GDM1 (cell line): ENCODE measurements at regions not wholly inside any gene's neighbourhood (a gene's known extent, or its start where the extent isn't known, plus 50 kb on each side); places are given as distances from the start of the nearest gene placed in this dataset.

Experiments used
- DNase-seq: peaks from one replicate; lab custom pipeline; 2025; lab: John Stamatoyannopoulos, UW

DNA sequence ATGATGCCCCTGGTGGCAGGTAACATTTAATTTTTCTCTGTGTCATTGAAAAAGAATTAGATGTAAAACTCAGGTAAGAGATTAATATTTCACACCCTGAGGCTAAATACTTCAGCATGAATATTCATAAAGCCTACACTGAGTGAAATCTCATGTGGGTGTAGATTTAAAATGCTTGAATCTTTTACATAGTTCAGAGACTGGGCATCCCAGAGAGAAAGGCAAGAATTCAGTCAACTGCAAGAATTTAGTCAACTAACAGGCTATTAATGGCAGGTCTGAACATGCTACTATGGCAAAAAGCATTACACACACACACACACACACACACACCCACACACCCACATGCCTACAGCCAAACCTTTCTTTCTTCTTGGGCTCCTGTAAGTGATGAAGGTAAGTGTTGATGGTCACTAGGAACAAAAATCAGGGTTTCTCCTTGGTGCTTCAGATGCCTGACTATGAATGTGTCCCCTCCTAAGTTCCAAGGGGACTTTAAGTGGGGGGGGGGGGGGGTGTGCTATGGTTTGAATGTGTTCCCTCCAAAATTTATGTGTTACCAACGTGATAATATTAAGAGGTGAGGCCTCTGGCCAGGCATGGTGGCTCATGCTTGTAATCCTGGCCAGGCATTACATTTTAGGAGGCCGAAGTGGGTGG lies 63.7 kb upstream of the PSMD7 start:
- DNase-seq = no peak

DNA sequence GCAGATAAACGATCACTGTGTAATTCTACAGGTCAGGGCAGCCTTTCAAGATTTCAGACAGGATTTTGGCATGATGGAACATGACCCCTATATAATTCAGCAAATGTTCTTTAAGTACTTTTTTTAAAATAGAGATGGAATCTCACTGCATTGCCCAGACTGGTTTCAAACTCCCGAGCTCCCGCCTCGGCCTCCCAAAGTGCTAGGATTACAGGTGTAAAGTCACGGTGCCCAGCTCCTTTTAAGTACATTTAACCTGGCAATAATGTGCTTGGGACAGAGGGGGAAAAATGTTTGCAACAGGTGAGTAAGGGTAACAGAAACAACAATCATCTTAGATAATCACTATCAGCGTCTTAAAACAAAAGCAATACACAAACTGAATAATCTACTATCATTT lies 66.5 kb upstream of the PSMD7 start:
- no peak for DNase-seq

DNA sequence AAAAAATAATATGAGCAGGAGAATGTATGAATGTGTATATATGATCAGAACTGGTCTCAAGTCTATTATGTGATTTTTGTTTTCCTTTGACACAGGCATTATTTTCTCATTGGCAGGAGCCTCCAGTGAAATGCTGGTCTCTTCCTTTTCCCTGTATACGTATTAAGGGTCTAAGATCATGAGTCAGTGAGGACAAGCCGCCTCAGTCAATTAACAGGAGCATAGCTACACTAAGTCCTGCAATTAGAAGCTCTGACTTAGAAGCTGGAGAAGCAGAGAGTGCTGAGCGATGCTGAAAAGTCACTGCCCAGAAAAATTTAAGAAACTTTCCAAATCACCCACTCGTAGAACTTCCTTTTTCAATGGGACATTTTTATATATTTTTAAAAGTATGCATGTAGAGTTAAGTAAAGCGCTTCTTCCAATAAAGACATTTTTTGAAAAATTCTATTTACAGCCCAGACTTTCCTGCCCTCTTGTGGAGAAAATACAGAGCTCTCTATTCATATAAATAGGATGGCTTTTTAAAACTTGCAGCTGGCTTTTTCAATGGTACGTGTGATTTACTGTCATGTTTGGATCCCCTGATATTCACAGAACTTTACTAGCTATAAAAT lies 70.2 kb upstream of the PSMD7 start:
- no peak for DNase-seq

DNA sequence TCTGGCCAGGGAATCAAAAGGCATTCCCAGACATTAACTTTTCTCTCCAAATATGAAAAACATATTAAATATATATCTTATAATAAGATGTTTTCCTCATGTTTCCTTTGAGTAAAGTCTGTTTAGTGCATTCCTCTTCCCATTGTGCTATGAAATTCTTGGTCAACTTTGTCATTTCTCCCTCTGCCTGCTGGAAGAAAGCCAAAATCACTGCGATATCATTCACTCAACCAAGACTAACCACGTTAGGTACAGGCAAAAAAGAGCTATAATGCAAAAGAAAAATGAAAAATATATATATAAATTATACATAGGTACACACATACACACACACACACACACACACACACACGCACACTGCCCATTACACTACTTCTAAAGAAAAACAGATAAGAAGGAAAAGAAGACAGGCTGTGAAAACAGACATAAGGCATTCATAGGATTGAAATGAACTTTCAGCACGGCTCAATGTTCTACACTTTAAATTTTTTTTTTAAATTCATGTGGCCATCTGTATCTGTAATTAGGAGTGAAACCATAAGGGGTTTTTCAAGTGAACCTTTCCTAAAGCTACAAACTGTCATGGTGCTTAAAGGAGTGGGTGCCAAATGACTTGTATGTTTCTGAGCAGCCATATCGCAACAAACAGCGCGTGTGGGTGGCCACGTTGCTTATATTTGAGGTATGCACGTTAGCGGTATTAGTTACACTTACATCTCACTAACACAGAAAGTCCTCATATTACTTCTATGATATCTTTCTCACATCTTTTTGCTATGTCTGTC lies 71.6 kb upstream of the PSMD7 start:
- no peak for DNase-seq

DNA sequence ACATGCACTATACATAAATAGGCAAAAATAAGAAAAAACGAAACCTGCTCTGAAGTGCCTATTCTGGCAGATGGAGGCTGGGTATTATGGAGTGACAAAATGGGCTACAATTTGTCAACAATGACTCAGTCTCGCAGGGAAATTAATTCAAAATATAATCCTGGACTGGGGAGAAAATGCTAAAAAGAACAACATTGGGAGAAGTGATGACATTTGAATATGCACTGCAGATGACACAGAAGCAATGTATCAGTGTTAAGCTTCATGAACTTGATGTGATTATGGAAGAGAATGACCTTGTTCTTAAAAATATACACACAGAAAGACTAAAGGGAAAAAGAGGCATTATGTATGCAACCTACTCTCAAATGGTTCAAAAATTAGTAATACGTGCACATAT lies 74.8 kb upstream of the PSMD7 start:
- no peak for DNase-seq

DNA sequence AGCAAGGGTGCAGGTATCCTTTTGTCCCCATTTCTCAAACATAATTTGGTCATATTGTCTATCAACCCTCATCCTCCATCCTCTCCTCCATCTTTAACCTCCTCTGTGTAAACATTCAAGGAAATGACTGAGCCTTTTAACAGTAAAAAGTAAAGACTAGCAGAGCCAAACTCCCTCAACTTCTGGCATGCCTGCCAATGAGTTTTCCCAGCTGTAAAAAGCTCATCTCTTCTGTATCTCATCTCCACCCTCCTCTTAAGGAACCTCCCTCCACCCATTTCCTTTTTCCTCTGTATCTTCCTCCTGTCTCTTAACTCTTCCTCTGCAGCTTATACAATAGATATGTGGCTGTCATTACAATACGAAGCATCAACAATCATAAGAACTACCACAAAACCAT lies 76.9 kb upstream of the PSMD7 start:
- DNase-seq = no peak

DNA sequence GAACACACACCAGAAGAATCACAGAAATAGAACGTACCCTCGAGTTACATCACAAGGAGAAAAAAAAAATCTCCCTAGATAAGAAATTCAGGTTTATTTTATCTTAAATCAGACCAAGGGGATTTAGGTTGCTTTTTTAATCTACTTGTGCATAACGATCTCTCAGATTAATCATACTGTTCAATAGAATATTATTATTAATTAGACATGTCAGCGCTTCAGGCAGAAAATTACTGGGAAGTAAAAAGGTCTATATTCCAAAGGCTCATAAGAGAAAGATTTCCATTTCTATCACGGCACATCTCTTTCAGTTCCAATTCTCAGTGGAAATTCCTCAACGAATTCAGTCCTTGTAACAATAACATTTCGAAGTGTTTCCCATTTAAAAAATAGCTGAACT lies 77.7 kb upstream of the PSMD7 start:
- DNase-seq = no peak

DNA sequence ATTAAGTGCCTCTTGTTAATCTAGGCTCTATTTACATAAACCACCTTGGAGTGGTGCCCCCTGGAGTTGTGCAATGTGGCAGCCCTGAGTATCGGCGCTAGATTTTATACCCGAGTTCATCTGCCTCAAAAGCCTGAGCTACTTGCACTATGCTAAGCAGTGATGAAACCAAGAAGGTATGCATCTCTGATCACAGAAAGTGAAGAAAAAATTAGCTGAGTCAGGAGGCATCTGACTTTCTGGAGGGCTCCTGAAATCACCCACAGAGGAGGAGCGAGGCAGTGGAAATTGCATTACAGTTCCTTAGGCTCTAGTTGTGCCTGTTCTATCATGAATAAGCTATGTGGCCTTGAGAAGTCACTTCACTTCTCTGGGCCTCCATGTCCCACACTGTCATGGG lies 80.3 kb upstream of the PSMD7 start:
- DNase-seq = no peak

DNA sequence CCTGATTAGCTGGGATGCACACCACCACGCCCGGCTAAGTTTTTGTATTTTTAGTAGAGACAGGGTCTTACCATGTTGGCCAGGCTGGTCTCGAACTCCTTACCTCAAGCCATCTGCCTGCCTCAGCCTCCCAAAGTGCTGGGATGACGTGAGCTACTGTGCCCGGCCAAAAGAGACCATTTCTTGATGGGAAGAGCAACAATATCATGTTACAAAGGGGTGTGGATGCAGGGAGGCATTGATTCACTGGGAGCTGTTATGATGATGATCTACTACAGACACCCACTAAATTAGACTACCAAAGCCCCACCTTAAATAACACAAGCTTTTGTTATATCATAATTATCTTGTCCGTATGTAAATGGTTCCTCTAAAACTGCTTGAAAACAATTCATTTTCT lies 81.4 kb upstream of the PSMD7 start:
- no peak for DNase-seq

DNA sequence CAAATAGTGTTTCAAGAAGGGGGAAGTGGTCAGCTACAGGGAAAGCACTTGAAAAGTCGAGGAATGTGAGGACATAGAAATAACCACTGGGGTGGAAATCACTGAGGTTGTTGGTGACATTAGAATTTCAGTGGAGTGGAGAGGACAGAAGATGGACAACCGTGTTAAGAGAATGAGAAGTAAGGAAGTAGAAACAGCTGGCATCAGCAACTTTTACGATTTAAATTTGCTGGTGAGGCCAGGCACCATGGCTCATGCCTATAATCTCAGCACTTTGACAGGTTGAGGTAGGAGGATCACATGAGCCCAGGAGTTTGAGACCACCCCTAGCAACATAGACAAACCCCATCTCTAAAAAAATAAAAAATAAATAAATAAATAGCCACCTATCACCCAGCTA lies 83.2 kb upstream of the PSMD7 start:
- DNase-seq = no peak

DNA sequence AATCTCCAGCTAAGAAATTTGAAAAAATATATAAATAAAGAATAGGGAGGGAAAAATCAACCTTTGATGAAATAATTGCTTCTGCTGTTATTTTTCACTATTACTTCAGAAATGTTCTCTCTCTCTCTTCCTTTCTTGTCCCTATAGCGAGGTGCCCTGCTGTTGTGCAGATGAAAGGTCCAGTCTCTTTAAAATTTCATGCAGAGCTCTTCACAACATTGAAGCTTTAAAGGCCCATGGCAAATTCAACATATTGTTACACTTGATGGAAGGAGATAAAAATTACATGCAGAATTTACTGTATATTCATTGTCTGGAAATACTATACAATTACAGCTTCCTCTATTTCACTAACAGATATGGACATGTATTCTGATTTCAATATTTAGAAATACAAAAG lies 86.4 kb upstream of the PSMD7 start:
- DNase-seq = no peak

DNA sequence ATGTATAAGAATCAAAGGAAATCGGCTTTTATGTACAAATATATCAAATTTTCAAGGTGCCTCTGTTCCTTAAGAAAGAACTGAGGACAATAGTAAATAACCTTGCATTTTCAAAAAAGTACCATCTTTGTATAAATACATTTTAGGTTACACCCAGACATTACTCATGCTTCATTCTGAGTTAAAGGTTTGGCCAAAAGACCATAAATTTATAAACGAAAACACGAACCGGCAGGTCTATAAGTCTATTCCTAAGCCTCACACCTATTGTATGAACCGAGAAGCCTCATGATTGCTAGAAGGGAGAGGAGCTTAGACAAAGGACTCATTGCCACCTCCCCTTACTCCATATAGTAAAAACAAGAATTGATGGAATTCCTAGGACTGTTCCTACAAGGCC lies 94.6 kb upstream of the PSMD7 start:
- no peak for DNase-seq

DNA sequence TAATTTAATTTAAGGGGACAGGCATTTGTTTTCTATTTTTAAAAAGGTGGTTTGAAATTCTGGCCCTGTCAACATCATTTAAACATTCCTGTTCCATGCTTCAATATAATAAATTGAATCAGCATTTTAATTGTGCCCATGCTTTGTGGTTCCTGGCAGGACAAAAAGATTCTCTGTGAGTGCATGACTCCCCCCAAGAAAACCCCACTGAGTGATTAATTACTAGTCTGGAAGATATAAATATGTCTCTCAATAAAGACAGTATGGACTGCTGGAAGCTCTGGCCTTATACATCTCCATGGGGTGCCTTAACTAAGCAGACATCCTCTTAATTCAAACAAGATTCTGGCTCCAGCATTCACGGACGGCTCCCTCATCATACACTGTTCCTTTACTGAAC lies 95.0 kb upstream of the PSMD7 start:
- DNase-seq = no peak

DNA sequence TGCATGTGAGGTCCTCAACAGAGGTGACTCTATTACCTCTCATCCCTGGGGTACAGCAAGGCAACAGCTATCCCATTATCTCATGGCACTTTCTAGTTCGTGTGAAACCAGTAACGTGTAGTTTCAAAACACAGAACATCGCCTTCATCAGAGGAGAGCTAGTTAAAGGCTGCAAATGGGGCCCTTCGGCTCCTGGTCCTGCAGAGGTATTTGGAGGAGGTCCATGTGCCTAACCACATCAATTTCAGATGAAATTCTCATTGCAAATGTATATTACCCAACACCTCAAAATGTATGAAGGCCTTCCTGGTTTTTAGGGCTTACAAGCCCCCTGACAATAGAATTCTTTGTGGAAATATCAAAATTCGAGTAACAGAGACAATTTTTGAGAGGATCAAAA lies 95.7 kb upstream of the PSMD7 start:
- no peak for DNase-seq

DNA sequence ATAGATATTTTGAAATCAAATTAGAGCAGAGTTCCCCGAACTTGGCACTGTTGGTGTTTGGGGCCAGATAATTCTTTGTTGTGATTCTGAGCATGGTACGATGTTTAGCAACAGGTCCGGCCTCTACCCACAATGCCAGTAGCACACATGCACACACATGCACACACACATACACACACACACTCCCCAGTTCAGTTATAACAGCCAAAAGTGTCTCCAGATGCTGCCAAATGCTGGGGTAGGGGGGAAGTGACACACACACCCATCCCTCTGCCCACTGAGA lies 96.8 kb upstream of the PSMD7 start:
- no peak for DNase-seq

DNA sequence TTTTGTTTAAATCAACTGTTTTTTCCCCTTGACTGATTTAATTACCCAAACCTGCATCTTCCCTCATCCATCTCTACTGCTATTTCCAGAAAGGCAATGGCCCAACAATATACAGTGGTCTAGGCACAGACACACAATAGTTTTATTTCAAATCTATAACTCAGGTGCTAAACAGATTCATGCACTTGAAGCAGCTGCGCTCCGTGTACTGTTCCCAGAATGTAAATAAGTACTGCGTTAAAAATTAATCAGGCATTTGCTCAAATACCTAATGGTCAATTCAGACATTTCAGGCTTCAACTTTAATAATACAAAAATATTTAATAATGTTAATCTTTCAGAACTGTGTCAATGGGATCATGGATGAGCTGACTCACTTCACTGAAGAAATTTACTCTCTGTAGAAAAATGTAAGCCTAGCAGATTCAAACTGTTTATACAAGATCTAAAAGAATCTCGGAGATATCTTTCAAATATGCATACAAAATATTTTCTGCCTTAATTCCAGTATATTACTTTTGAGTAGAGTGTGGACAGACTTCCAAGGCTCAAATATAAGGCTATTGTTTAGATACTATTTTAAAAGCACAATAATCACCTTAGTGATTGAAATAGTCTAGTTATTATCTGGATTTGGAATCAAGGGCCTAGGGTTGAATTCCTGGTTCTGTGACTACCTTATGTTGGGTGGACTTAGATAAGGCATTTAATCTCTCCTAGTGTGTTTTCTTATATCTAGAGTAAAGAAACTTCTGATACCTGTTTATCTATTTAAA lies 97.4 kb upstream of the PSMD7 start:
- no peak for DNase-seq

DNA sequence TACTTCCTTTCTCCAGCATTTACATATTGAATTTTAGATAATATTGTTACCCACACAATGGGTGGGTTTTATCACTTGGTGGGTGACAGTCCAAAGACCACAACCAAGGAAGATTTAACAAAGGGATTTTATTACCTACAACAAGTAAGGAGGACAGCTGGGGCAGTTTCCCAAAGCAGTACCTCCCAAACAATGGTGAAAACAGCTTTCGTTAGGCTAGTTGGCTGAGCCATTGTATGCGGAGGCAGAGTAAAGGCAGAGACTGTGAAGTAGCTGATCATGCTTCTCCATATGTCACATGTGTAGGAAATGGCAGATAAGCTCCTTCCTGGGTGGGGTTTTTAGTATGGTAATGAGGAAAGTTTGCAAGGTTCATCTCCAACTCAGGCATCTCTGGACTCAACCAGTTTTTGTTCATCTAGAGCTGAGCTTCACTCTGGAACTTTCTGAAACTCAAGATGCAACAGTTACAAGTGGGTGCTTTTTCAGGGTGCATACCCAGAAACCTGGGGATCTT lies 104.3 kb upstream of the PSMD7 start:
- DNase-seq = no peak

DNA sequence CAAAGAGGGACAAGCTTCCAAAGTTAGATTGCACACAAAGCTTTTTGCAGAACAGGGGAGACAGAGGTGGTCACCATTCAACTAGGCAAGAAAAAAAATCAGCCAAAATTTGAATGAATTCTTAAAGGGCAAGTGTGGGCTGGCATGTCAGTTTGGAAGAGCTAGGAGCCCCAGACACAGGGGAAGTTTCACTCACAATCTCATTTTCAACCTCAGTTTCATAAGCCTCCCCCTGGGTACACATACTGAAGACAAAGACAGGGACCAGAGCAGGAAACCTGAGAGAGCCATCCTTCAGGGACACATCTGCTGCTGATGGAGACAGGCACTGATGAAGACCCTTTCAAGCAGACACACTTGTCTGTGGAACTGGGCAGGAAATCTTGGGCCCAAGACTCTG lies 106.3 kb upstream of the PSMD7 start:
- no peak for DNase-seq

DNA sequence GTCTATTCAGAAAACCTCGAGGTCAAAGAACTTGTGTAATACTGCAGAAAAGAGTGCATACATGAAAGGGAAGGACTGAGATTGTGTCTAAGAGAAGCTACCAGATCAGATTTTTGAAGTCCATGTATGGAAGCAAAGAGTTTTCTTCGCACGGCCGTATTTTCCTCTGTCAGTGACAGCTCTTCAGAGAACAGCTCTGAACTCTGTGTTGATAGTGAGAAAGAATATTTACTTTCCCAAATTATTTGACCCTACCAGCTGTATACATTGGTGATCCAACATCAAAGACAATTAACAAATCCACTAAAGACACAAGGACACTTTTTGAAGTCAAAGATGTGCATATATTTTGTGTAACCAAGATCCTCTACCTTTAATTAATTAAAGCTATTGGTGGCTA lies 107.8 kb upstream of the PSMD7 start:
- no peak for DNase-seq

DNA sequence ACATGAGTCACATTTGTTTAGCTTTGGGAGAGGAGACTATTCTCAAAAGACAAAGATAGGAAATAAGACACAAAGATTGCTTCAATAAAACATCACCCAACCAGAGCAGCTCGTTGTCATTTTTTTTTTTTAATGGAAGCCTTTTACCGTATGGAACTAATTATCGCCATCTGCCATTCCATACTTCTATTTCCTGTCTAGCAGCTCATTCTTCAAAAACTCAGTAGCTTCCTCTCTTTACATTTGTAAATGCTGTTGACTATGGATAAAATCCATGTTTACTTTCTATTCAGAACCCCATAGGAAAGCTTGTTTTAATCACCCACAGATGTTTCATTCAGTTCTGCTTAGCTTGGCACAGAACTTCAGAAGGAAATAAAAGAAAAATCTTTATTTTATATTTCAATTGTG lies 110.0 kb upstream of the PSMD7 start:
- no peak for DNase-seq

DNA sequence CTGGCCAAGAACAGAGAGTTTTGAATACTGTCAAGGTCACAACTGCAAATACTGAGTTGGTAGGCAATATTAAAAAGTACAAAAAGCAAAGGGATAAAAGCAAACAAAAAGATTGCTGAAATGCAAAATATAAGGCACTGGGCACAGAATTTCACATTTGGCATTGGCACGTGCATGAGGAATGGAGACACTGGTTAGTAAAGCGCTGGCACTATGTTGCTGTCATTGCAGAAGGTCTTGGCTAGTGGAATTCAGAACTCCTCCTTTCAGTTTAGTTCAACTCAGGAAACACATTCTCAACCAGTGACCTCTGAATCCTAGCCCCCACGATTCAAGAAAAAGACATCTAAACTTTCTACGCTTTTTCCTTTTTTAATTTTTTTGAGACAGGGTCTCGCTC lies 111.8 kb upstream of the PSMD7 start:
- DNase-seq = no peak

DNA sequence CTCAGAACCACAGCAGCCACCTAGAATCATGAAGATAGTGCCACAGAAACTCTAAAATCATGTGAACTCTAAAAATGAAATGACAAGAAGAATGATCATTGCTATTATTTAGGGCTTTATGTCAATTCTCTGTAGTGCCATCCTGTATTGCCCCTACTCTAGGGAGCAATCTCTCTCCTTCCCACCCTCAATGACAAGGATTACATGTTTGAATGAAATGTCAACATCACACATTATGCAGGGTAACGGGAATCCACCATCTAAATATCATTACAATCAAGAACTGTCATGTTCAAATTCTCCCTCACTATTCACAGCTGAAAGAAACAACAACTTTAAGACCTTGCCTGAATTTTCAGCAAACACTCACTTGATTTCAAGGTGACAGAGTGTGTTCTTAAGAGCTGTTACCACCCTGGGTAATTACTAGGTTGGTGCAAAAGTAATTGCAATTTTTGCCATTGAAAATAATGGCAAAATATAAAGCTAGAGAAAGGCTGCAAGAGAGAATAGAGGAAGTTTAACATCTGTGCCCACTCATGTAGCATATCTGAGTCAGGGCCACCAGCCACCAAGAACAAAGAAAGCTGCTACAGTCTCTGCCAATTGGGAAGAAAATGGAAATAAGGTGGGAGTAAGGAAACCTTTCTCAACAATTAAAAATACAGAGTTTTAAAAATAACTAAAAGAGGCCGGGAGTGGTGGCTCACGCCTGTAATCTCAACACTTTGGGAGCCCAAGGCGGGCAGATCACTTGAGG lies 112.8 kb upstream of the PSMD7 start:
- DNase-seq = no peak
